GM19324 (cell line): ENCODE measurements at regions not wholly inside any gene's neighbourhood (a gene's known extent, or its start where the extent isn't known, plus 50 kb on each side); places are given as distances from the start of the nearest gene placed in this dataset.
"Not testable (repeated sequence)": the region's sequence is repeated elsewhere in the genome, so short reads cannot be mapped to it uniquely, and the experiment has no call there.

ENCODE experiments used
- ATAC-seq: cut with Tn5 transposase; IDR thresholded peaks from one replicate; pipeline ENCODE4 v1.9.1; 2021; ENCODE audit warnings: mild to moderate bottlenecking, moderate library complexity; ENCODE audit not compliant: unreplicated experiment, low FRiP score

GRCh38 chr7:91659096-91659495 is 221.4 kb downstream of the MTERF1 start:
- ATAC-seq: no peak

GRCh38 chr7:91660734-91661356 is 219.7 kb downstream of the MTERF1 start:
- ATAC-seq: no peak

- no peak for ATAC-seq
Observed at GRCh38 chr7:91661727-91662126, 218.8 kb downstream of the MTERF1 start.

GRCh38 chr7:91668217-91668616 is 212.3 kb downstream of the MTERF1 start:
- no peak for ATAC-seq

- ATAC-seq: no peak
Observed at GRCh38 chr7:91671245-91671644, 209.3 kb downstream of the MTERF1 start.

- ATAC-seq: no peak
Observed at GRCh38 chr7:91674470-91674869, 206.0 kb downstream of the MTERF1 start.

- no peak for ATAC-seq
Observed at GRCh38 chr7:91681718-91682117, 198.8 kb downstream of the MTERF1 start.

GRCh38 chr7:91683823-91684222 is 196.7 kb downstream of the MTERF1 start:
- no peak for ATAC-seq

- no peak for ATAC-seq
Observed at GRCh38 chr7:91685544-91685943, 195.0 kb downstream of the MTERF1 start.

- ATAC-seq: no peak
Observed at GRCh38 chr7:91690541-91691070, 189.9 kb downstream of the MTERF1 start.

GRCh38 chr7:91691865-91692264 is 188.6 kb downstream of the MTERF1 start:
- no peak for ATAC-seq

- no peak for ATAC-seq
Observed at GRCh38 chr7:91692800-91693199, 187.7 kb downstream of the MTERF1 start.

- no peak for ATAC-seq
Observed at GRCh38 chr7:91694351-91694841, 186.1 kb downstream of the MTERF1 start.

- no peak for ATAC-seq
Observed at GRCh38 chr7:91710881-91711280, 169.6 kb downstream of the MTERF1 start.

- no peak for ATAC-seq
Observed at GRCh38 chr7:91713669-91714068, 166.8 kb downstream of the MTERF1 start.

- no peak for ATAC-seq
Observed at GRCh38 chr7:91717681-91718470, 162.6 kb downstream of the MTERF1 start.

GRCh38 chr7:91719008-91719407 is 161.5 kb downstream of the MTERF1 start:
- no peak for ATAC-seq

- no peak for ATAC-seq
Observed at GRCh38 chr7:91720260-91720937, 160.1 kb downstream of the MTERF1 start.

GRCh38 chr7:91722831-91723230 is 157.7 kb downstream of the MTERF1 start:
- ATAC-seq: no peak

GRCh38 chr7:91729046-91729445 is 151.5 kb downstream of the MTERF1 start:
- not testable (repeated sequence) for ATAC-seq

GRCh38 chr7:91731976-91732375 is 148.5 kb downstream of the MTERF1 start:
- no peak for ATAC-seq
